ENCODE measurements at regions not wholly inside any gene's neighbourhood (a gene's known extent, or its start where the extent isn't known, plus 50 kb on each side); places are given as distances from the start of the nearest gene placed in this dataset.
A peak's percentile ranks its signal among the peaks of the same experiment; 100 is the strongest.

DNA sequence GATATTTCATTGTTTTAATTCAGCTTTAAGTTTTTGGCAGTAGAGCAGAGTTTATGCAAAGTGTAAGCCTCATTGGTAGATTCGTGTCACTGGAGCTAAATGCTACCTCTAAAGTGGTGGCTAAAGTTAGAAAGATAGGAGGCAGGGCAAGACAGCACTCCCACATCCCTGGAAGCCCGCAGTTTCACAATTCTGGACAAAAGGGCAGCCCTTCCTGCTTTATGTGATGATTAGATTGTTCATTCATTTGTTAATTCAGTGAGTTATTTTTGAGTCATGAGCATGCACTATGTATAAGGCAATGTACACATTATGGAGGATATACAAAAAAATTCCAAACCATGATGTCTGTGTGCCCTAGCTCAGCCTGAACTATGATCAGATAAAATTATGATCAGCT is 52.1 kb upstream of the EIF3M start:
- WGBS, 2 experiments (ENCODE audit: insufficient coverage in 2 of 2), result 100% methylated on average over 1 of the region's 2 CpGs
- Histone ChIP-seq H3K36me3 (ENCODE audit: control insufficient read depth, insufficient read depth, low read length) (no peaks in the 10 kb centered on the region), H3K27ac (ENCODE audit: low read depth, low read length, severe bottlenecking) (no peak overlapping the region), H3K9me3 (ENCODE audit: control insufficient read depth, low read length) (no peaks in the 10 kb centered on the region), H3K4me3 (ENCODE audit: extremely low read depth, insufficient read depth, low read length, poor library complexity, severe bottlenecking) (no peak overlapping the region), H3K4me1 (ENCODE audit: control insufficient read depth, insufficient read depth, low read length, poor library complexity, severe bottlenecking) (no peaks in the 10 kb centered on the region)

DNA sequence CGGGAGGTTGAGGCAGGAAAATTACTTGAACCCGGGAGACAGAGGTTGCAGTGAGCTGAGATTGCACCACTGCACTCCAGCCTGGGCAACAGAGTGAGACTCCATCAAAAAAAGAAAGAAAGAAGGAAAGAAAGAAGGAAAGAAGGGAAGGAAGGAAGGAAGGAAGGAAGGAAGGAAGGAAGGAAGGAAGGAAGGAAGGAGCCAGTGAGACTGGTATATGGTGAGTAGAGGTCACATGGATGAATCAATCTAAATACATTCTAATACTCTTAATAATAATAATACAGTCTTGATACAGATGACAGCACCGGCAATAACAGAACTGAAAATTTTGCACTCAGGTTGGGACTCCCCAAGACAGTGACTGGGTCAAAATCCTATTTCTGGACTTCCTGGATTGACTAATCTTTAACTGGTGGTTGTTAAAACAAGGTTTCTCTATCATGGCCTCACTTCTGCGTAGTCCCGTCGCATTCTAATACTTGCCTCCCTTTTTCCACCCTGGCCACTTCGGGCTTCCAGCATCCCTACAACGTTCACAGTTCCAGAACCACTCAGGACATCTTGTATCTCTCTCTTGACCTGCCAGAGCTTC is 53.5 kb upstream of the EIF3M start:
- H3K4me1 ChIP-seq (ENCODE audit: control insufficient read depth, insufficient read depth, low read length, poor library complexity, severe bottlenecking), result no peaks in the 10 kb centered on the region
- 94 to 100% methylated on average over 5 to 8 of the region's 8 CpGs for WGBS, 2 experiments (ENCODE audit: insufficient coverage in 2 of 2)
- H3K27ac ChIP-seq (ENCODE audit: low read depth, low read length, severe bottlenecking), result no peak overlapping the region
- no peaks in the 10 kb centered on the region for H3K36me3 ChIP-seq (ENCODE audit: control insufficient read depth, insufficient read depth, low read length)
- no peaks in the 10 kb centered on the region for H3K9me3 ChIP-seq (ENCODE audit: control insufficient read depth, low read length)
- H3K4me3 ChIP-seq (ENCODE audit: extremely low read depth, insufficient read depth, low read length, poor library complexity, severe bottlenecking), result no peak overlapping the region

DNA sequence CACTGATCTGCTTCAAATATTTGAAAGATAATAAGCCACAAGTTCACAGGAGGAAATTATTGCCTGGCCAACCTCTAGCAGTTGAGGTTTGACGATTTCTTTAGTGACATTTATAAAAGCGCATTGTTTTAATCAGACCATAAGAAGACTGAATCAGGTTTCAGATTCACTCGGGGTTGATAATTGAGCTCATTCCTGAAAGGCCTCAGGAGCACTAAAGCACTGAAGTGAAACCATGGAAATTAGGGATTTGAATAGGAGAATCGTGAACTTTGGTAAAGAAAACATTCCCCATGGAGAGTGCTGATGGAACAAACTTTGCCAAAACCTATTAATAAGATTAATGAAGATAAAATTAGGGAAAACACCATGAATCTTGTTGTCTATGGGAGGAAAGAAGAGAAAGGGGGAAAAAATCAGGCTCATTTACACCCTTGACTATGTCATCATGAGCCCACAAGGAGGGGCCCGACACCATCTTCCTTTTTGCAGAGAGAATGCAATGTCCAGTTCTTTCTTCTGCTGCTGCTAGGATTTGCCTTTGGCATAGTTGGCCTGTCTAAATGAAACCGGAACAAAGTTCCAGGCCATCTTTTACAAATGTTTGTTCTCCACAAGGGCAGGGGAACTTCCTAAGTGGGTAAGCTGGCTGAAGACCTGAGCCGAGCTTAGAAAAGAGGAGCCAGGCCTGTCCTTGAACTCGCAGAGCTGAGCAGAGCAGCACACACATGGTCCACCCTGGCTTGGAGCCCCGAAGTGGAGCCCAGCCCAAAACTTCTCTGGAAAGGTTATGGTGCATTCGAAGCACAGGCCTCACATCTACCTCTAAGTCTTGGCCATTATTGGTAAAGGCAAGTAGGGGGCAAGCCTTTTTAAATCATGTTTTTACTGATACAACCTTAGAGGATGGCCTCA is 56.1 kb upstream of the EIF3M start:
- H3K4me1 ChIP-seq (ENCODE audit: control insufficient read depth, insufficient read depth, low read length, poor library complexity, severe bottlenecking), result no peaks in the 10 kb centered on the region
- H3K9me3 ChIP-seq (ENCODE audit: control insufficient read depth, low read length), result no peaks in the 10 kb centered on the region
- no peak overlapping the region for H3K4me3 ChIP-seq (ENCODE audit: extremely low read depth, insufficient read depth, low read length, poor library complexity, severe bottlenecking)
- H3K27ac ChIP-seq (ENCODE audit: low read depth, low read length, severe bottlenecking), result peak overlapping the region; percentile 33
- WGBS, 2 experiments (ENCODE audit: insufficient coverage in 2 of 2), result 83 to 89% methylated on average over 7 to 8 of the region's 10 CpGs
- no peaks in the 10 kb centered on the region for H3K36me3 ChIP-seq (ENCODE audit: control insufficient read depth, insufficient read depth, low read length)

DNA sequence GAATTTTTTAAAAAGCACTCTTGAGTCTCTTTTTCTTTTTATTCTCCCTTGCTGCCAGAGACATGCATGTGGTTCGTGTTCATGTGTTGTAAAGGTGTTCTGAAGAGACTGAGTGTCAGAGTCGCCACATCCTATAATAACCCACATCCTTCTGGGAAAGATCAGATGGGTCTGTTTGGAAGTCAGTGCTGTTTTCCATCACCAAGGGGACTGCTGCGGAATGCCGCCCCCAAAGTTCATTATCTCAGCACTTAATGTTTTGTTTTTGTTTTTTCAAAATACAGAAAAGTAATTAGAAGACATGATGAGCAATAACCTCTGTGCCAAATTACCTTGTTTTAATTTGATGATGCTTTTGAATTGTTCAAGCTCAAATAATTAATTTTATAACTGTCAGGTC is 56.9 kb upstream of the EIF3M start:
- H3K36me3 ChIP-seq (ENCODE audit: control insufficient read depth, insufficient read depth, low read length), result no peaks in the 10 kb centered on the region
- no peaks in the 10 kb centered on the region for H3K4me1 ChIP-seq (ENCODE audit: control insufficient read depth, insufficient read depth, low read length, poor library complexity, severe bottlenecking)
- H3K27ac ChIP-seq (ENCODE audit: low read depth, low read length, severe bottlenecking), result peak overlapping the region; percentile 33
- WGBS, 2 experiments (ENCODE audit: insufficient coverage in 2 of 2), result no CpG with 5 or more reads among the region's 4 CpGs
- no peaks in the 10 kb centered on the region for H3K9me3 ChIP-seq (ENCODE audit: control insufficient read depth, low read length)
- no peak overlapping the region for H3K4me3 ChIP-seq (ENCODE audit: extremely low read depth, insufficient read depth, low read length, poor library complexity, severe bottlenecking)

DNA sequence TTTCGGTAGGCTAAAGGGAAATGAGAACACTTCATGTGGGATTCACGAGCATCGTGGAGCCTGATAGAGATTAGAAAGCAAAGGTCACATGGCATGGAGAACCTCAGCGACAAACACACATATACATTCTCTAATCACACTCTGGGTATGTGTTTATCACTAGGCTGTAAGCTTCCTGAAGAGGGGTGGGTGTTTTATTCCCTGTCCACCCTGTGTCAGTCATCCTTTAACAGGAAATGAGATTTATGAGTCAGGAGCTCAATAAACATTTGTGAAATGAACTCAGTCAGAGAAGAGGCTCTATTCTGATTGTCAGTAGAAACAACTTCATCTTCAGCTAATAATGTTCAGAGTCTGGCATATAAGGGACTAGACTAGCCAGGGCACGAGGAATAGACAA is 71.7 kb upstream of the EIF3M start:
- no peak overlapping the region for H3K27ac ChIP-seq (ENCODE audit: low read depth, low read length, severe bottlenecking)
- H3K4me3 ChIP-seq (ENCODE audit: extremely low read depth, insufficient read depth, low read length, poor library complexity, severe bottlenecking), result no peak overlapping the region
- 86% methylated on average over 1 of the region's 5 CpGs; no CpG with 5 or more reads in 1 of the 2 experiments for WGBS, 2 experiments (ENCODE audit: insufficient coverage in 2 of 2)
- H3K9me3 ChIP-seq (ENCODE audit: control insufficient read depth, low read length), result peaks cover 2% of the 10 kb centered on the region
- peaks cover 9% of the 10 kb centered on the region for H3K4me1 ChIP-seq (ENCODE audit: control insufficient read depth, insufficient read depth, low read length, poor library complexity, severe bottlenecking)
- no peaks in the 10 kb centered on the region for H3K36me3 ChIP-seq (ENCODE audit: control insufficient read depth, insufficient read depth, low read length)

DNA sequence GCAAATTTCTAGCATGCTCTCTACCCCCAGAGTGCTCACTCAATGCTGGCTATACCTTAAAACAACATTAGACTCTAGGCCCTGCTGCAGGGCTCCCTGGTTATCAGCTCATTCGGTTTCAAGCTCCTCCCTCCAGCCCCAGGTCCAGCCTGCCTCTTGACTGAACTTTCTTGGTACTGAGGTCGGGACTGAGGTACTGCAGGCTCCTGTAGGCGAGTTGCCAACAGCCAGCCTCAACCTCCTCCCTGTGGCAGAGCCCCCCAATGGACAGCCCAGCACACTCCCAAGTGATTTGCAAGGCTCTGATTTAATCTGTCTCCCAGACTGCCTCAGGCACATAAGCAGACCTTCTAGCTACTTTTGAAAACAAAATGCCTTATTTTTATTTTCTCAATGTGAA is 73.6 kb upstream of the EIF3M start:
- Histone ChIP-seq H3K4me1 (ENCODE audit: control insufficient read depth, insufficient read depth, low read length, poor library complexity, severe bottlenecking) (peaks cover 9% of the 10 kb centered on the region), H3K4me3 (ENCODE audit: extremely low read depth, insufficient read depth, low read length, poor library complexity, severe bottlenecking) (no peak overlapping the region), H3K36me3 (ENCODE audit: control insufficient read depth, insufficient read depth, low read length) (no peaks in the 10 kb centered on the region), H3K9me3 (ENCODE audit: control insufficient read depth, low read length) (no peaks in the 10 kb centered on the region), H3K27ac (ENCODE audit: low read depth, low read length, severe bottlenecking) (no peak overlapping the region)
- WGBS, 2 experiments (ENCODE audit: insufficient coverage in 2 of 2), result 44 to 71% methylated on average over 1 to 2 of the region's 3 CpGs

DNA sequence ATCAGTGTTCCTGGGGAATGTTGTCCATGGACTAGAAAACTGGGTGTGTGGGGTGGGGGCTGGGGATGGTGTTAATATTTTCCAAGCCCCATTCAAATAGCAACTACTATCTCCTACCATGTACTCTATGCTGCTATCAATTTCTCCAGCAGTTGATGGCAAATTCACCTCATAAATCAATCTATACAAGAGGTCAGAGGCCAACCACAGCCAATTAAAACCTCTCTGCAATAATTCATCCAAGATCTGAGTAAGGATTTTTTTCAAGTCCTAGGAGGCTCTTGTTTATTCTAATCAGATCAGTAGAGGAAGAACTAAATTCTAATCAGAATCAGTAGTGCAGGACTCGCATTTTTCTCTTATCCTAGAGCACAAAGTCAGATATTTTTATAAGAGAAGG is 73.4 kb upstream of the WT1 start:
- no peak overlapping the region for H3K4me3 ChIP-seq (ENCODE audit: extremely low read depth, insufficient read depth, low read length, poor library complexity, severe bottlenecking)
- peaks cover 9% of the 10 kb centered on the region for H3K4me1 ChIP-seq (ENCODE audit: control insufficient read depth, insufficient read depth, low read length, poor library complexity, severe bottlenecking)
- H3K27ac ChIP-seq (ENCODE audit: low read depth, low read length, severe bottlenecking), result no peak overlapping the region
- no peaks in the 10 kb centered on the region for H3K9me3 ChIP-seq (ENCODE audit: control insufficient read depth, low read length)
- H3K36me3 ChIP-seq (ENCODE audit: control insufficient read depth, insufficient read depth, low read length), result no peaks in the 10 kb centered on the region
- WGBS, 2 experiments (ENCODE audit: insufficient coverage in 2 of 2), result no CpG with 5 or more reads among the region's 1 CpG

DNA sequence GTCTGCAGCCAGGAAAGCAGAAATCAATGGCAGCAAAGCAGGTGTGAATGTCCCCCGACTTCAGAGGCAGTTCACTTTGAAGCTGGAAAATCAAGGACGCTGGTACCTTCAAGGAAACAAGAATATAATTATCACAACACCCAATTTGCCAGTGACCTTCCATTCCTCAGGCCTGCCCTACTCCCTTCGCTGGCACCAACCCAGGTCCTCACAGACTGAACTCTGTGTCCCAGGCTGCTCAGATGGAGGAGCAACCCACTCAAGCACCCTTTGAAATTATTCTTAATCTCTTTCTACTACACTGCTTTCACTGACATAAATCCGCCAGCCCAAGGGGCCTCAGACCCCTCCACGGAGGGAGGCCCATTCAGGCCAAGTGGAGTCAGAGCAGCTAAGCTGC is 64.7 kb upstream of the WT1 start:
- 75 to 84% methylated on average over 4 to 5 of the region's 5 CpGs for WGBS, 2 experiments (ENCODE audit: insufficient coverage in 2 of 2)
- no peak overlapping the region for H3K4me3 ChIP-seq (ENCODE audit: extremely low read depth, insufficient read depth, low read length, poor library complexity, severe bottlenecking)
- no peaks in the 10 kb centered on the region for H3K9me3 ChIP-seq (ENCODE audit: control insufficient read depth, low read length)
- no peak overlapping the region for H3K27ac ChIP-seq (ENCODE audit: low read depth, low read length, severe bottlenecking)
- H3K4me1 ChIP-seq (ENCODE audit: control insufficient read depth, insufficient read depth, low read length, poor library complexity, severe bottlenecking), result no peaks in the 10 kb centered on the region
- no peaks in the 10 kb centered on the region for H3K36me3 ChIP-seq (ENCODE audit: control insufficient read depth, insufficient read depth, low read length)

DNA sequence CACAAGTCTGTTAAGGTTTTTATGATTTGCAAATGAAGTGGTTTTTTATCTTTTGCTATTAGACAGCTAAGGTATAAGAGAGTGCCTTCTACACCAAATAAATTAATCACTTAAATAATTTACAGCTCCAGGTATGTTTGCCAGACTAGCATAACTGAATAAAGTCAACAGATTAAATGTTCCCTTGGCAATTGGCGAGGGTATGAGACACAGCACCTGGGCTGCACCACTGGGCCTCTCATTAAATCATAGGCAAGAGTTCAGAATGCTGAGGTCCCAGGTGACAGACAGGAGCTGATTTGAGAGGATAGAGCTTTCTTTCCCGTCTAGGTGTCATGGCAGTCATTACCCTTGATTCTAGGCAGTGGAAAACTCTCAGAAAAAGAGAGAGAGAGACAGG is 62.6 kb upstream of the WT1 start:
- 100% methylated on average over 1 of the region's 2 CpGs for WGBS, 2 experiments (ENCODE audit: insufficient coverage in 2 of 2)
- Histone ChIP-seq H3K4me1 (ENCODE audit: control insufficient read depth, insufficient read depth, low read length, poor library complexity, severe bottlenecking) (no peaks in the 10 kb centered on the region), H3K4me3 (ENCODE audit: extremely low read depth, insufficient read depth, low read length, poor library complexity, severe bottlenecking) (no peak overlapping the region), H3K36me3 (ENCODE audit: control insufficient read depth, insufficient read depth, low read length) (no peaks in the 10 kb centered on the region), H3K27ac (ENCODE audit: low read depth, low read length, severe bottlenecking) (no peak overlapping the region), H3K9me3 (ENCODE audit: control insufficient read depth, low read length) (no peaks in the 10 kb centered on the region)

DNA sequence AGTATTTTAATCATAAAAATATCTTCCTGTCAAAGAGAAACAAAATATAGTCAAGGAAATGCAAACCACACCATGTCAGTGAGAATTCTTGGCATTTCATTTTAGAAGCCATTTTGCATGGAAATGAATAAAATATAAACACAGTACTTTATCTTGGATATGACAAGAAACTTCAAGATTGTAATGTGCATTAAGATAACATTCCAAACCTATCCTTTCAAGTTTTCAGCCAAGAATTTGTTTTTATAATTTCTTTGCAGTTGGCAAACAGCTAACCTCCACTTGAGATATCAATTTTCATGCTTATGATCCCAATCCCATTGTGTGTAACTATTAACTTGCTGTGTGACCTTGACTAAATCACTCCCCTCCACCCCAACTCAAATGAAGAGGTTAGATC is 59.3 kb upstream of the WT1 start:
- H3K9me3 ChIP-seq (ENCODE audit: control insufficient read depth, low read length), result no peaks in the 10 kb centered on the region
- no peak overlapping the region for H3K4me3 ChIP-seq (ENCODE audit: extremely low read depth, insufficient read depth, low read length, poor library complexity, severe bottlenecking)
- H3K27ac ChIP-seq (ENCODE audit: low read depth, low read length, severe bottlenecking), result no peak overlapping the region
- no peaks in the 10 kb centered on the region for H3K4me1 ChIP-seq (ENCODE audit: control insufficient read depth, insufficient read depth, low read length, poor library complexity, severe bottlenecking)
- H3K36me3 ChIP-seq (ENCODE audit: control insufficient read depth, insufficient read depth, low read length), result no peaks in the 10 kb centered on the region

DNA sequence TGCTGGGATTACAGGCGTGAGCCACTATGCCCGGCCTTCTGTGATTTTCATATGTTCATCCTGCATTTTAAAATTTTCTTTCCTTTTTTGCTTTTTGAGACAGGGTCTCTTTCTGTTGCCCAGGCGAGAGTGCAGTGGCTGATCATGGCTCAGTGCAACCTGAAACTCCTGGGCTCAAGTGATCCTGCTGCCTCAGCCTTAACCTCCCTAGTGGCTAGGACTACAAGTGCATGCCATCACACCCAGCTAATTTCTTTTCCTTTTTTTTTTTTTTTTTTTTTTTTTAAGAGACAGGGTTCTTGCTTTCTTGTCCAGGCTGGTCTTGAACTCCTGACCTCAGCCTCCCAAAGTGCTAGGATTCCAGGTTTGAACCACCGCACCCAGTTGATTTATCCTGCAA is 54.1 kb upstream of the WT1 start:
- 67 to 89% methylated on average over 3 of the region's 4 CpGs for WGBS, 2 experiments (ENCODE audit: insufficient coverage in 2 of 2)
- Histone ChIP-seq H3K4me3 (ENCODE audit: extremely low read depth, insufficient read depth, low read length, poor library complexity, severe bottlenecking) (no peak overlapping the region), H3K27ac (ENCODE audit: low read depth, low read length, severe bottlenecking) (no peak overlapping the region), H3K9me3 (ENCODE audit: control insufficient read depth, low read length) (no peaks in the 10 kb centered on the region), H3K4me1 (ENCODE audit: control insufficient read depth, insufficient read depth, low read length, poor library complexity, severe bottlenecking) (no peaks in the 10 kb centered on the region), H3K36me3 (ENCODE audit: control insufficient read depth, insufficient read depth, low read length) (no peaks in the 10 kb centered on the region)

Measured in mesodermal cell (in vitro differentiated cells).